Dedifferentiated amniotic fluid mesenchymal stem cell (primary cell): ENCODE measurements at regions not wholly inside any gene's neighbourhood (a gene's known extent, or its start where the extent isn't known, plus 50 kb on each side); places are given as distances from the start of the nearest gene placed in this dataset.
"Not testable (repeated sequence)": the region's sequence is repeated elsewhere in the genome, so short reads cannot be mapped to it uniquely, and the experiment has no call there.

Experiments
- DNase-seq: peaks from one replicate; pipeline ENCODE4 v3.0.0-alpha.2; 2016; ENCODE audit errors: extremely low spot score

- DNase-seq, result not testable (repeated sequence)
Observed at GRCh38 chrX:150125045-150125444, 186.8 kb upstream of the EOLA2 start.

- DNase-seq, result no peak
Observed at GRCh38 chrX:150127216-150127615, 188.9 kb upstream of the EOLA2 start.

GRCh38 chrX:150143721-150144440 is 205.6 kb upstream of the EOLA2 start:
- DNase-seq, result no peak

GRCh38 chrX:150146271-150146896 is 208.1 kb upstream of the EOLA2 start:
- no peak for DNase-seq

GRCh38 chrX:150148749-150149672 is 210.7 kb upstream of the EOLA2 start:
- no peak for DNase-seq

- DNase-seq, result no peak
Observed at GRCh38 chrX:150150076-150150779, 211.9 kb upstream of the EOLA2 start.

GRCh38 chrX:150150780-150151125 is 212.4 kb upstream of the MAMLD1 start:
- no peak for DNase-seq

GRCh38 chrX:150152036-150152435 is 211.1 kb upstream of the MAMLD1 start:
- no peak for DNase-seq

GRCh38 chrX:150152546-150152945 is 210.6 kb upstream of the MAMLD1 start:
- no peak for DNase-seq

GRCh38 chrX:150155436-150156035 is 207.6 kb upstream of the MAMLD1 start:
- no peak for DNase-seq

- DNase-seq, result no peak
Observed at GRCh38 chrX:150156615-150157014, 206.5 kb upstream of the MAMLD1 start.

- no peak for DNase-seq
Observed at GRCh38 chrX:150157291-150157690, 205.8 kb upstream of the MAMLD1 start.

GRCh38 chrX:150158554-150159332 is 204.4 kb upstream of the MAMLD1 start:
- DNase-seq, result no peak

- DNase-seq, result no peak
Observed at GRCh38 chrX:150159537-150159936, 203.6 kb upstream of the MAMLD1 start.

GRCh38 chrX:150160656-150161055 is 202.5 kb upstream of the MAMLD1 start:
- DNase-seq, result no peak

GRCh38 chrX:150161193-150161592 is 201.9 kb upstream of the MAMLD1 start:
- DNase-seq, result no peak

GRCh38 chrX:150162141-150162540 is 201.0 kb upstream of the MAMLD1 start:
- DNase-seq, result no peak

GRCh38 chrX:150163221-150163930 is 199.7 kb upstream of the MAMLD1 start:
- no peak for DNase-seq

- no peak for DNase-seq
Observed at GRCh38 chrX:150163956-150164726, 199.0 kb upstream of the MAMLD1 start.
